ENCODE measurements at regions not wholly inside any gene's neighbourhood (a gene's known extent, or its start where the extent isn't known, plus 50 kb on each side); places are given as distances from the start of the nearest gene placed in this dataset.

GRCh38 chr6:149158076-149158475, 159.4 kb upstream of the TAB2 start:
- no peak for TF ChIP-seq ZNF274 (IDR thresholded peaks at IDR 0.05; ENCODE audit: low read depth, low read length)
- H3K4me3 ChIP-seq (ENCODE audit: low read length): no peak overlapping the region

- no peak for TF ChIP-seq ZNF274 (IDR thresholded peaks at IDR 0.05; ENCODE audit: low read depth, low read length)
- H3K4me3 ChIP-seq (ENCODE audit: low read length): no peak overlapping the region
Observed at GRCh38 chr6:149160943-149161342, 156.6 kb upstream of the TAB2 start.

GRCh38 chr6:149162924-149163323, 154.6 kb upstream of the TAB2 start:
- no peak for TF ChIP-seq ZNF274 (IDR thresholded peaks at IDR 0.05; ENCODE audit: low read depth, low read length)
- H3K4me3 ChIP-seq (ENCODE audit: low read length): no peak overlapping the region

GRCh38 chr6:149164199-149164750, 153.2 kb upstream of the TAB2 start:
- TF ChIP-seq ZNF274 (IDR thresholded peaks at IDR 0.05; ENCODE audit: low read depth, low read length): no peak
- H3K4me3 ChIP-seq (ENCODE audit: low read length): no peak overlapping the region

GRCh38 chr6:149166336-149166735, 151.2 kb upstream of the TAB2 start:
- H3K4me3 ChIP-seq (ENCODE audit: low read length): no peak overlapping the region
- no peak for TF ChIP-seq ZNF274 (IDR thresholded peaks at IDR 0.05; ENCODE audit: low read depth, low read length)

GRCh38 chr6:149166747-149167146, 150.8 kb upstream of the TAB2 start:
- TF ChIP-seq ZNF274 (IDR thresholded peaks at IDR 0.05; ENCODE audit: low read depth, low read length): no peak
- H3K4me3 ChIP-seq (ENCODE audit: low read length): no peak overlapping the region

GRCh38 chr6:149168968-149169367, 148.5 kb upstream of the TAB2 start:
- no peak overlapping the region for H3K4me3 ChIP-seq (ENCODE audit: low read length)
- TF ChIP-seq ZNF274 (IDR thresholded peaks at IDR 0.05; ENCODE audit: low read depth, low read length): no peak

- no peak for TF ChIP-seq ZNF274 (IDR thresholded peaks at IDR 0.05; ENCODE audit: low read depth, low read length)
- H3K4me3 ChIP-seq (ENCODE audit: low read length): no peak overlapping the region
Observed at GRCh38 chr6:149169761-149170511, 147.6 kb upstream of the TAB2 start.

- TF ChIP-seq ZNF274 (IDR thresholded peaks at IDR 0.05; ENCODE audit: low read depth, low read length): no peak
- H3K4me3 ChIP-seq (ENCODE audit: low read length): no peak overlapping the region
Observed at GRCh38 chr6:149170564-149171452, 146.7 kb upstream of the TAB2 start.

- TF ChIP-seq ZNF274 (IDR thresholded peaks at IDR 0.05; ENCODE audit: low read depth, low read length): no peak
- H3K4me3 ChIP-seq (ENCODE audit: low read length): no peak overlapping the region
Observed at GRCh38 chr6:149173222-149173621, 144.3 kb upstream of the TAB2 start.

GRCh38 chr6:149174962-149175361, 142.6 kb upstream of the TAB2 start:
- no peak for TF ChIP-seq ZNF274 (IDR thresholded peaks at IDR 0.05; ENCODE audit: low read depth, low read length)
- no peak overlapping the region for H3K4me3 ChIP-seq (ENCODE audit: low read length)

- H3K4me3 ChIP-seq (ENCODE audit: low read length): no peak overlapping the region
- TF ChIP-seq ZNF274 (IDR thresholded peaks at IDR 0.05; ENCODE audit: low read depth, low read length): no peak
Observed at GRCh38 chr6:149176971-149177667, 140.4 kb upstream of the TAB2 start.

GRCh38 chr6:149179431-149179830, 138.1 kb upstream of the TAB2 start:
- TF ChIP-seq ZNF274 (IDR thresholded peaks at IDR 0.05; ENCODE audit: low read depth, low read length): no peak
- no peak overlapping the region for H3K4me3 ChIP-seq (ENCODE audit: low read length)

- H3K4me3 ChIP-seq (ENCODE audit: low read length): no peak overlapping the region
- no peak for TF ChIP-seq ZNF274 (IDR thresholded peaks at IDR 0.05; ENCODE audit: low read depth, low read length)
Observed at GRCh38 chr6:149181304-149181703, 136.2 kb upstream of the TAB2 start.
